Progenitor cell of endocrine pancreas (in vitro differentiated cells): ENCODE measurements at regions not wholly inside any gene's neighbourhood (a gene's known extent, or its start where the extent isn't known, plus 50 kb on each side); places are given as distances from the start of the nearest gene placed in this dataset.
"Not testable (repeated sequence)": the region's sequence is repeated elsewhere in the genome, so short reads cannot be mapped to it uniquely, and the experiment has no call there.

Experiments used
- DNase-seq: peaks from one replicate; pipeline ENCODE4 v3.0.0; 2021; ENCODE audit warnings: low spot score; ENCODE audit not compliant: unreplicated experiment
- H3K27ac Mint-ChIP-seq: 2 replicates; pipeline ENCODE4 v1.8.0; 2021; ENCODE audit warnings: mild to moderate bottlenecking, moderate library complexity, mixed read lengths
- H3K27me3 Mint-ChIP-seq: 2 replicates; pipeline ENCODE4 v1.8.0; 2021; ENCODE audit warnings: mixed read lengths
- H3K36me3 Mint-ChIP-seq: 2 replicates; pipeline ENCODE4 v1.8.0; 2022; ENCODE audit warnings: mixed read lengths; ENCODE audit not compliant: insufficient read depth
- H3K4me1 Mint-ChIP-seq: 2 replicates; pipeline ENCODE4 v1.8.0; 2021; ENCODE audit warnings: low read depth, mixed read lengths
- H3K4me3 Mint-ChIP-seq: 2 replicates; pipeline ENCODE4 v1.8.0; 2021; ENCODE audit warnings: low read depth, mild to moderate bottlenecking, moderate library complexity, mixed read lengths
- H3K9me3 Mint-ChIP-seq: 2 replicates; pipeline ENCODE4 v1.8.0; 2021; ENCODE audit warnings: low read depth, mixed read lengths

- not testable (repeated sequence) for H3K36me3 Mint-ChIP-seq, H3K4me1 Mint-ChIP-seq, H3K27me3 Mint-ChIP-seq, H3K9me3 Mint-ChIP-seq, H3K27ac Mint-ChIP-seq, H3K4me3 Mint-ChIP-seq, DNase-seq
Measured at GRCh38 chr9:40592406-40592805, 536.1 kb downstream of the FOXD4L6 start.

GRCh38 chr9:40591915-40592314 is 536.6 kb downstream of the FOXD4L6 start:
- not testable (repeated sequence) for DNase-seq, H3K27me3 Mint-ChIP-seq, H3K36me3 Mint-ChIP-seq, H3K9me3 Mint-ChIP-seq, H3K27ac Mint-ChIP-seq, H3K4me1 Mint-ChIP-seq, H3K4me3 Mint-ChIP-seq

- H3K27me3 Mint-ChIP-seq, H3K27ac Mint-ChIP-seq, H3K4me3 Mint-ChIP-seq, H3K4me1 Mint-ChIP-seq, DNase-seq, H3K9me3 Mint-ChIP-seq, H3K36me3 Mint-ChIP-seq: not testable (repeated sequence)
Measured at GRCh38 chr9:40587475-40588195, 540.8 kb downstream of the FOXD4L6 start.

- H3K9me3 Mint-ChIP-seq, H3K36me3 Mint-ChIP-seq, H3K27ac Mint-ChIP-seq, H3K4me1 Mint-ChIP-seq, H3K27me3 Mint-ChIP-seq, DNase-seq: not testable (repeated sequence)
- H3K4me3 Mint-ChIP-seq = peak overlapping the region; percentile 65
Measured at GRCh38 chr9:40584039-40584438, 544.4 kb downstream of the FOXD4L6 start.

GRCh38 chr9:40583230-40583629 is 545.3 kb downstream of the FOXD4L6 start:
- H3K27me3 Mint-ChIP-seq, H3K27ac Mint-ChIP-seq, H3K4me1 Mint-ChIP-seq, H3K9me3 Mint-ChIP-seq, DNase-seq, H3K36me3 Mint-ChIP-seq: not testable (repeated sequence)
- peak overlapping the region; percentile 67 for H3K4me3 Mint-ChIP-seq

- not testable (repeated sequence) for H3K36me3 Mint-ChIP-seq, DNase-seq
Measured at GRCh38 chr9:40578908-40579307, 549.6 kb downstream of the FOXD4L6 start.

More at GRCh38 chr9:40578908-40579307, 549.6 kb downstream of the FOXD4L6 start:
- H3K4me3 Mint-ChIP-seq, H3K9me3 Mint-ChIP-seq, H3K27ac Mint-ChIP-seq, H3K4me1 Mint-ChIP-seq, H3K27me3 Mint-ChIP-seq: not testable (repeated sequence)
